ENCODE measurements at regions not wholly inside any gene's neighbourhood (a gene's known extent, or its start where the extent isn't known, plus 50 kb on each side); places are given as distances from the start of the nearest gene placed in this dataset.

GRCh38 chr3:144332868-144333267 lies 361.2 kb downstream of the DIPK2A start (continued):
- TF ChIP-seq CREB1 (CRISPR knock-in tag; IDR thresholded peaks at IDR 0.05; ENCODE audit: low read depth) (no peak), ETS1 (IDR thresholded peaks at IDR 0.05) (no peak)

GRCh38 chr3:144341471-144341870 lies 369.8 kb downstream of the DIPK2A start:
- Histone ChIP-seq H3K4me3 (no peak overlapping the region), H3K4me2 (no peak overlapping the region), H2AFZ (peak overlapping the region; percentile 11; the same call in 1 of the 2 replicates), H3K27ac (ENCODE audit: low read depth) (no peak overlapping the region), H3K36me3 (ENCODE audit: insufficient read depth) (no peaks in the 10 kb centered on the region), H3K27me3 (ENCODE audit: insufficient read depth) (no peaks in the 10 kb centered on the region), H4K20me1 (replicated peaks; ENCODE audit: insufficient read depth) (no peaks in the 10 kb centered on the region), H3K9me2 (ENCODE audit: insufficient read depth) (no peaks in the 10 kb centered on the region), H3F3A (replicated peaks; ENCODE audit: low read depth) (no peaks in the 10 kb centered on the region), H3K4me1 (ENCODE audit: insufficient read depth) (peaks cover 7% of the 10 kb centered on the region; the same call in 1 of the 2 replicates), H3K79me2 (replicated peaks; ENCODE audit: insufficient read depth) (no peaks in the 10 kb centered on the region)
- no peak for ATAC-seq
- Mint-ChIP-seq H3K27ac (no peak overlapping the region; the same call in 1 of the 2 replicates), H3K4me1 (peaks cover 14% of the 10 kb centered on the region), H3K4me3 (no peak overlapping the region), H3K36me3 (ENCODE audit: low read depth) (no peaks in the 10 kb centered on the region), H3K9me3 (no peaks in the 10 kb centered on the region), H3K27me3 (ENCODE audit: insufficient read depth, low read depth, poor library complexity) (peaks cover 2% of the 10 kb centered on the region)
- no peak for DNase-seq (ENCODE audit: low spot score)
- TF ChIP-seq REST (IDR thresholded peaks at IDR 0.05; ENCODE audit: unreplicated experiment) = no peak
- TF ChIP-seq EZH2 (IDR thresholded peaks at IDR 0.05; ENCODE audit: low read depth, unreplicated experiment) = no peak
- TF ChIP-seq STAT1 (IDR thresholded peaks at IDR 0.05; ENCODE audit: unreplicated experiment) = no peak
- TF ChIP-seq CTCF (conservative IDR thresholded peaks at IDR 0.05; ENCODE audit: low read depth in 2 of 2) = no peak
- TF ChIP-seq ZNF462 (CRISPR knock-in tag; IDR thresholded peaks at IDR 0.05) = no peak
- no peak for TF ChIP-seq POLR2AphosphoS5 (IDR thresholded peaks at IDR 0.05; ENCODE audit: low read depth)
- TF ChIP-seq NANOG (IDR thresholded peaks at IDR 0.05; ENCODE audit: borderline replicate concordance) = no peak
- no peak for TF ChIP-seq JUNB (IDR thresholded peaks at IDR 0.05; ENCODE audit: unreplicated experiment)
- no peak for TF ChIP-seq ZNF114 (CRISPR knock-in tag; IDR thresholded peaks at IDR 0.05)
- no peak for TF ChIP-seq ZNF331 (CRISPR knock-in tag; IDR thresholded peaks at IDR 0.05; ENCODE audit: low read depth)
- no peak for TF ChIP-seq EZH2phosphoT487 (IDR thresholded peaks at IDR 0.05; ENCODE audit: unreplicated experiment)
